ENCODE measurements at regions not wholly inside any gene's neighbourhood (a gene's known extent, or its start where the extent isn't known, plus 50 kb on each side); places are given as distances from the start of the nearest gene placed in this dataset.

DNA sequence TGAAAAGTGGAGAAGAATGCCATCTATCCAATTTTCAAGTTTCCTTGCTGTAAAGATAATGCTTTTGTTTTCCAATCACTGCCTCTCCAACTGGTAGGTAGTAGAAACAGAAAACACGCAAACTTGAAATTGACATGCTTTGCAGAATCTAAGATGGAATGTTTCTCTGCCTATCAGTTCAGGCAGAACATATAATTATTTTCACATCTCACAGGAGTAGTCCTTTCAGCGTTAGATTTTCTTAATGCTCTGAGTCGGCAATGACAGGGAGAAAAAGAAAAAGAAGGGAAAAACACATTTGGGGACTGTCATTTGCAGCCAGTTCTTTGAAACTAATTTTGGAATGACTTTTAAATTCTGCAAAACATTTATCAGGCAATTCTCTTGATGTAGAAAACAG, 818.7 kb upstream of the PTPRD start:
- TF ChIP-seq, protein P1, sequence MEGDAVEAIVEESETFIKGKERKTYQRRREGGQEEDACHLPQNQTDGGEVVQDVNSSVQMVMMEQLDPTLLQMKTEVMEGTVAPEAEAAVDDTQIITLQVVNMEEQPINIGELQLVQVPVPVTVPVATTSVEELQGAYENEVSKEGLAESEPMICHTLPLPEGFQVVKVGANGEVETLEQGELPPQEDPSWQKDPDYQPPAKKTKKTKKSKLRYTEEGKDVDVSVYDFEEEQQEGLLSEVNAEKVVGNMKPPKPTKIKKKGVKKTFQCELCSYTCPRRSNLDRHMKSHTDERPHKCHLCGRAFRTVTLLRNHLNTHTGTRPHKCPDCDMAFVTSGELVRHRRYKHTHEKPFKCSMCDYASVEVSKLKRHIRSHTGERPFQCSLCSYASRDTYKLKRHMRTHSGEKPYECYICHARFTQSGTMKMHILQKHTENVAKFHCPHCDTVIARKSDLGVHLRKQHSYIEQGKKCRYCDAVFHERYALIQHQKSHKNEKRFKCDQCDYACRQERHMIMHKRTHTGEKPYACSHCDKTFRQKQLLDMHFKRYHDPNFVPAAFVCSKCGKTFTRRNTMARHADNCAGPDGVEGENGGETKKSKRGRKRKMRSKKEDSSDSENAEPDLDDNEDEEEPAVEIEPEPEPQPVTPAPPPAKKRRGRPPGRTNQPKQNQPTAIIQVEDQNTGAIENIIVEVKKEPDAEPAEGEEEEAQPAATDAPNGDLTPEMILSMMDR (IDR thresholded peaks at IDR 0.05), result no peak
- TF ChIP-seq RAD21 (conservative IDR thresholded peaks at IDR 0.05 in 1 of 2, IDR thresholded peaks at IDR 0.05 in 1 of 2) (no peak), EHMT2 (IDR thresholded peaks at IDR 0.05; ENCODE audit: low read depth) (no peak)
- TF ChIP-seq, protein P2, sequence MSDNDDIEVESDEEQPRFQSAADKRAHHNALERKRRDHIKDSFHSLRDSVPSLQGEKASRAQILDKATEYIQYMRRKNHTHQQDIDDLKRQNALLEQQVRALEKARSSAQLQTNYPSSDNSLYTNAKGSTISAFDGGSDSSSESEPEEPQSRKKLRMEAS (IDR thresholded peaks at IDR 0.05), result no peak
- TF ChIP-seq, protein P3, sequence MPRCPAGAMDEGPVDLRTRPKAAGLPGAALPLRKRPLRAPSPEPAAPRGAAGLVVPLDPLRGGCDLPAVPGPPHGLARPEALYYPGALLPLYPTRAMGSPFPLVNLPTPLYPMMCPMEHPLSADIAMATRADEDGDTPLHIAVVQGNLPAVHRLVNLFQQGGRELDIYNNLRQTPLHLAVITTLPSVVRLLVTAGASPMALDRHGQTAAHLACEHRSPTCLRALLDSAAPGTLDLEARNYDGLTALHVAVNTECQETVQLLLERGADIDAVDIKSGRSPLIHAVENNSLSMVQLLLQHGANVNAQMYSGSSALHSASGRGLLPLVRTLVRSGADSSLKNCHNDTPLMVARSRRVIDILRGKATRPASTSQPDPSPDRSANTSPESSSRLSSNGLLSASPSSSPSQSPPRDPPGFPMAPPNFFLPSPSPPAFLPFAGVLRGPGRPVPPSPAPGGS (IDR thresholded peaks at IDR 0.05), result no peak

All from A549 (cell line).